ENCODE measurements at regions not wholly inside any gene's neighbourhood (a gene's known extent, or its start where the extent isn't known, plus 50 kb on each side); places are given as distances from the start of the nearest gene placed in this dataset.

- TF ChIP-seq, protein P1, sequence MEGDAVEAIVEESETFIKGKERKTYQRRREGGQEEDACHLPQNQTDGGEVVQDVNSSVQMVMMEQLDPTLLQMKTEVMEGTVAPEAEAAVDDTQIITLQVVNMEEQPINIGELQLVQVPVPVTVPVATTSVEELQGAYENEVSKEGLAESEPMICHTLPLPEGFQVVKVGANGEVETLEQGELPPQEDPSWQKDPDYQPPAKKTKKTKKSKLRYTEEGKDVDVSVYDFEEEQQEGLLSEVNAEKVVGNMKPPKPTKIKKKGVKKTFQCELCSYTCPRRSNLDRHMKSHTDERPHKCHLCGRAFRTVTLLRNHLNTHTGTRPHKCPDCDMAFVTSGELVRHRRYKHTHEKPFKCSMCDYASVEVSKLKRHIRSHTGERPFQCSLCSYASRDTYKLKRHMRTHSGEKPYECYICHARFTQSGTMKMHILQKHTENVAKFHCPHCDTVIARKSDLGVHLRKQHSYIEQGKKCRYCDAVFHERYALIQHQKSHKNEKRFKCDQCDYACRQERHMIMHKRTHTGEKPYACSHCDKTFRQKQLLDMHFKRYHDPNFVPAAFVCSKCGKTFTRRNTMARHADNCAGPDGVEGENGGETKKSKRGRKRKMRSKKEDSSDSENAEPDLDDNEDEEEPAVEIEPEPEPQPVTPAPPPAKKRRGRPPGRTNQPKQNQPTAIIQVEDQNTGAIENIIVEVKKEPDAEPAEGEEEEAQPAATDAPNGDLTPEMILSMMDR (IDR thresholded peaks at IDR 0.05) = no peak
- no peak for TF ChIP-seq POLR2AphosphoS5 (IDR thresholded peaks at IDR 0.05)
- TF ChIP-seq POLR2A (IDR thresholded peaks at IDR 0.05) = no peak
- no peak for TF ChIP-seq EP300 (IDR thresholded peaks at IDR 0.05; ENCODE audit: low read depth)
Observed at GRCh38 chr5:27450607-27451006, 412.2 kb upstream of the CDH9 start.
